IMR-90 (cell line): ENCODE measurements at regions not wholly inside any gene's neighbourhood (a gene's known extent, or its start where the extent isn't known, plus 50 kb on each side); places are given as distances from the start of the nearest gene placed in this dataset.

Experiments used
- ATAC-seq: fragments of 200-7000 bp; cut with Tn5 transposase; 2 replicates; pipeline ENCODE4 v1.9.1; 2020; ENCODE audit warnings: low read depth, mild to moderate bottlenecking, moderate library complexity
- BruUV-seq: library from RNA; stranded (reverse); fragments of 400-500 nt; replicated peaks from 2 replicates; lab custom pipeline; 2021; lab: Mats Ljungman, UMichigan
- CTCF ChIA-PET: fragments of 300-600 bp; formaldehyde crosslinking; extraction: SDS; loops from one replicate; lab custom pipeline; 2021; ENCODE audit warnings: antibody characterized with exemption; lab: Yijun Ruan, JAX
- POLR2A ChIA-PET: fragments of 300-600 bp; sonication (Branson Sonifier 250); formaldehyde crosslinking; loops from one replicate; lab custom pipeline; 2022; ENCODE audit warnings: antibody characterized with exemption; ENCODE audit not compliant: unreplicated experiment; lab: Charles Lee
- DNase-seq: peaks from one replicate; pipeline ENCODE4 v3.0.0; 2013
- H2AFZ ChIP-seq: replicated peaks from 2 replicates; pipeline ENCODE3; 2013; ENCODE audit warnings: low read length, mild to moderate bottlenecking; ENCODE audit not compliant: poor library complexity
- H2AK5ac ChIP-seq: 2 replicates; pipeline ENCODE4 v1.6.1; 2013; ENCODE audit warnings: low read depth, low read length, inconsistent platforms
- H2AK9ac ChIP-seq: replicated peaks from 2 replicates; pipeline ENCODE3; 2013; ENCODE audit warnings: mild to moderate bottlenecking, low read depth, low read length, moderate library complexity; ENCODE audit not compliant: poor library complexity
- H2BK120ac ChIP-seq: 2 replicates; pipeline ENCODE4 v1.6.1; 2013; ENCODE audit warnings: low read depth, low read length, inconsistent platforms
- H2BK15ac ChIP-seq: 3 replicates; pipeline ENCODE4 v1.6.1; 2013; ENCODE audit warnings: low read depth, low read length, inconsistent platforms
- H2BK20ac ChIP-seq: 2 replicates; pipeline ENCODE4 v1.6.1; 2013; ENCODE audit warnings: low read depth, mild to moderate bottlenecking, inconsistent platforms, low read length, moderate library complexity
- H2BK5ac ChIP-seq: 2 replicates; pipeline ENCODE4 v1.6.1; 2013; ENCODE audit warnings: mild to moderate bottlenecking, low read depth, low read length, inconsistent platforms; ENCODE audit not compliant: poor library complexity, severe bottlenecking
- H3K14ac ChIP-seq: replicated peaks from 2 replicates; pipeline ENCODE4 v1.6.1; 2013; ENCODE audit warnings: low read depth, low read length, inconsistent platforms
- H3K18ac ChIP-seq: 2 replicates; pipeline ENCODE4 v1.6.1; 2013; ENCODE audit warnings: low read depth, low read length, control low read depth
- H3K23ac ChIP-seq: 2 replicates; pipeline ENCODE4 v1.6.1; 2013; ENCODE audit warnings: low read depth, low read length, inconsistent platforms
- H3K27ac ChIP-seq: 2 replicates; pipeline ENCODE4 v1.5.1; 2013; ENCODE audit warnings: mild to moderate bottlenecking, control low read depth, low read length; ENCODE audit not compliant: insufficient read depth
- H3K27me3 ChIP-seq: 2 replicates; pipeline ENCODE4 v1.6.1; 2013; ENCODE audit warnings: low read length; ENCODE audit not compliant: control insufficient read depth, insufficient read depth
- H3K36me3 ChIP-seq: 2 replicates; pipeline ENCODE4 v1.6.1; 2013; ENCODE audit warnings: low read length, mixed read lengths; ENCODE audit not compliant: control insufficient read depth, insufficient read depth
- H3K4ac ChIP-seq: 2 replicates; pipeline ENCODE4 v1.6.1; 2013; ENCODE audit warnings: low read depth, low read length, inconsistent platforms
- H3K4me1 ChIP-seq: 2 replicates; pipeline ENCODE4 v1.6.1; 2013; ENCODE audit warnings: low read length, mixed read lengths; ENCODE audit not compliant: control insufficient read depth, insufficient read depth
- H3K4me2 ChIP-seq: 2 replicates; pipeline ENCODE4 v1.6.1; 2013; ENCODE audit warnings: low read depth, mild to moderate bottlenecking, control low read depth, low read length, moderate library complexity
- H3K4me3 ChIP-seq: 2 replicates; pipeline ENCODE4 v1.5.1; 2013; ENCODE audit warnings: low read depth, mild to moderate bottlenecking, control low read depth, low read length, moderate library complexity; ENCODE audit not compliant: insufficient read depth
- H3K56ac ChIP-seq: 2 replicates; pipeline ENCODE4 v1.6.1; 2013; ENCODE audit warnings: low read length, inconsistent platforms; ENCODE audit not compliant: insufficient read depth; ENCODE audit errors: extremely low read depth
- H3K79me1 ChIP-seq, 2 experiments: 2 replicates each; pipeline ENCODE4 v1.6.1; 2013; ENCODE audit warnings: low read length in 2 of 2, inconsistent platforms in 1 of 2, low read depth in 1 of 2
- H3K9ac ChIP-seq: 2 replicates; pipeline ENCODE4 v1.6.1; 2013; ENCODE audit warnings: low read depth, low read length, control low read depth
- H3K9me1 ChIP-seq: 2 replicates; pipeline ENCODE4 v1.6.1; 2013; ENCODE audit warnings: low read length, inconsistent platforms; ENCODE audit not compliant: insufficient read depth
- H3K9me3 ChIP-seq: 2 replicates; pipeline ENCODE4 v1.6.1; 2013; ENCODE audit warnings: low read length; ENCODE audit not compliant: control insufficient read depth, insufficient read depth
- H4K20me1 ChIP-seq: 2 replicates; pipeline ENCODE4 v1.6.1; 2013; ENCODE audit warnings: low read length, inconsistent platforms; ENCODE audit not compliant: insufficient read depth
- H4K5ac ChIP-seq: 2 replicates; pipeline ENCODE4 v1.6.1; 2013; ENCODE audit warnings: mild to moderate bottlenecking, low read depth, low read length, control low read depth
- H4K8ac ChIP-seq, 2 experiments: 2 replicates each; pipeline ENCODE4 v1.6.1; 2013; ENCODE audit warnings: low read depth in 2 of 2, low read length in 2 of 2, control low read depth in 1 of 2, inconsistent platforms in 1 of 2
- H4K91ac ChIP-seq: 2 replicates; pipeline ENCODE4 v1.6.1; 2013; ENCODE audit warnings: low read depth, low read length, inconsistent platforms; ENCODE audit not compliant: insufficient read depth
- BHLHE40 ChIP-seq: fragments of 150-350 bp; IDR thresholded peaks from 2 replicates; pipeline ENCODE4 v1.6.1; 2016; ENCODE audit warnings: mild to moderate bottlenecking, low read depth, low read length
- CEBPB ChIP-seq: IDR thresholded peaks from 2 replicates; pipeline ENCODE4 v1.6.1; 2012; ENCODE audit warnings: low read depth, low read length, improper control_type of control experiment
- CHD1 ChIP-seq: IDR thresholded peaks from 2 replicates; pipeline ENCODE4 v1.6.1; 2012; ENCODE audit warnings: low read depth, low read length, improper control_type of control experiment
- ELK1 ChIP-seq: fragments of 150-350 bp; IDR thresholded peaks from 2 replicates; pipeline ENCODE4 v1.6.1; 2016; ENCODE audit warnings: low read depth, mild to moderate bottlenecking, low read length, moderate library complexity, borderline replicate concordance
- MAFK ChIP-seq: IDR thresholded peaks from 2 replicates; pipeline ENCODE4 v1.6.1; 2012; ENCODE audit warnings: low read depth, low read length, improper control_type of control experiment
- MXI1 ChIP-seq: IDR thresholded peaks from 2 replicates; pipeline ENCODE4 v1.6.1; 2012; ENCODE audit warnings: low read depth, mild to moderate bottlenecking, low read length, moderate library complexity, borderline replicate concordance
- RAD21 ChIP-seq: IDR thresholded peaks from 2 replicates; pipeline ENCODE4 v1.6.1; 2012; ENCODE audit warnings: low read length, improper control_type of control experiment
- RCOR1 ChIP-seq: IDR thresholded peaks from 2 replicates; pipeline ENCODE4 v1.6.1; 2012; ENCODE audit warnings: mild to moderate bottlenecking, low read length, improper control_type of control experiment; ENCODE audit not compliant: insufficient replicate concordance
- USF2 ChIP-seq: fragments of 150-350 bp; IDR thresholded peaks from 2 replicates; pipeline ENCODE4 v1.6.1; 2017; ENCODE audit warnings: mild to moderate bottlenecking, antibody characterized with exemption, low read length, low read depth
- WGBS, 2 experiments: methylation state at CpG; one replicate each; pipeline versions ENCODE4 v1.1.5 to v1.1.7; 2013; ENCODE audit warnings: missing lambda C conversion rate in 2 of 2; ENCODE audit not compliant: insufficient read length in 1 of 2; ENCODE audit errors: extremely low coverage in 2 of 2; 5-methylcytosine and 5-hydroxymethylcytosine counted together
- dilution Hi-C: fragments of 300-500 bp; cut with HindIII; formaldehyde crosslinking; loops from one replicate; pipeline ENCODE4 v1.14.3; 2018; ENCODE audit warnings: low sequenced_read_pairs; ENCODE audit not compliant: unreplicated experiment
- in situ Hi-C: fragments of 300-500 bp; cut with MboI; formaldehyde crosslinking; loops from 3 replicates; pipeline ENCODE4 v1.14.3; 2019; ENCODE audit warnings: low sequenced_read_pairs, inconsistent platforms, mixed read lengths
- intact Hi-C: fragments of 100-400 bp; cut with micrococcal nuclease; formaldehyde crosslinking; loops from 2 replicates; pipeline ENCODE4 v1.10.0; 2022

GRCh38 chr11:134576721-134577171 lies 164.7 kb upstream of the B3GAT1 start:
- DNase-seq (no peak), ATAC-seq (no peak)
- Histone ChIP-seq H4K5ac (no peak overlapping the region), H3K23ac (no peak overlapping the region), H3K27me3 (no peaks in the 10 kb centered on the region), H3K4me3 (no peak overlapping the region), H4K8ac (no peak overlapping the region), H3K9me3 (peaks cover 60% of the 10 kb centered on the region), H3K4me1 (no peaks in the 10 kb centered on the region), H2BK120ac (no peak overlapping the region), H2AK5ac (no peak overlapping the region), H3K9ac (no peak overlapping the region), H3K4ac (no peak overlapping the region), H3K14ac (no peak overlapping the region), H3K18ac (no peak overlapping the region), H2AFZ (no peak overlapping the region), H3K27ac (no peak overlapping the region), H3K4me2 (no peak overlapping the region), H3K36me3 (no peaks in the 10 kb centered on the region), H2BK20ac (no peak overlapping the region), H3K56ac (no peak overlapping the region), H2BK15ac (no peak overlapping the region), H3K9me1 (no peaks in the 10 kb centered on the region), H4K91ac (no peak overlapping the region), H2BK5ac (no peak overlapping the region), H4K20me1 (no peaks in the 10 kb centered on the region), H3K79me1 (no peaks in the 10 kb centered on the region), H2AK9ac (no peak overlapping the region)
- TF ChIP-seq CHD1 (no peak), RCOR1 (no peak), BHLHE40 (no peak), USF2 (no peak), MXI1 (no peak), CEBPB (no peak), MAFK (no peak), RAD21 (no peak), ELK1 (no peak)
- CTCF ChIA-PET, result no interaction called here
- intact Hi-C loops (no loop called here), dilution Hi-C loops (no loop called here), in situ Hi-C loops (no loop called here)
- BruUV-seq, result no TSS peak
- 24% methylated on average over 6 of the region's 8 CpGs; no CpG with 5 or more reads in 1 of the 2 experiments for WGBS, 2 experiments
- POLR2A ChIA-PET, result no interaction called here
